ENCODE measurements at regions not wholly inside any gene's neighbourhood (a gene's known extent, or its start where the extent isn't known, plus 50 kb on each side); places are given as distances from the start of the nearest gene placed in this dataset.

DNA sequence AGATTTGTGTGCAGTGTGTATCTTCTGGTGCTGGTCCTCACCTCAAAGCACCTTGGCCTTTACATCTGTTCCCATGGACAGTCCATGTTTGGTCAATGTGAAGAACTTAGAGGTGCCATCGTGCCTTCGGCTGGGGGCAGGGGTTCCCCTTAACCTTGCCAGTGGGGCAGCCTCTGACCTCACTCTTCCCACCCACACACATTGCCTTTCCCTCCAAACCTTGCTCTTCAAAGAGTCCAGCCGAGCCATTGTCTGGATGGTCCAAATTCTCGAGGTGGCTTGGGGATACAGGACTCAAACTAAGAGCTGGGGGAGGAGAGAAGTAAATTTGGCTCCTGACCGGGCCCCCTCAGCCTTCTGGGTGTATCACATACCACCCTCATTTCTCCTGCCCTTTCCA is 76.2 kb upstream of the HABP2 start:
- no peak for TF ChIP-seq POLR2A (IDR thresholded peaks at IDR 0.05)
- TF ChIP-seq, protein P1, sequence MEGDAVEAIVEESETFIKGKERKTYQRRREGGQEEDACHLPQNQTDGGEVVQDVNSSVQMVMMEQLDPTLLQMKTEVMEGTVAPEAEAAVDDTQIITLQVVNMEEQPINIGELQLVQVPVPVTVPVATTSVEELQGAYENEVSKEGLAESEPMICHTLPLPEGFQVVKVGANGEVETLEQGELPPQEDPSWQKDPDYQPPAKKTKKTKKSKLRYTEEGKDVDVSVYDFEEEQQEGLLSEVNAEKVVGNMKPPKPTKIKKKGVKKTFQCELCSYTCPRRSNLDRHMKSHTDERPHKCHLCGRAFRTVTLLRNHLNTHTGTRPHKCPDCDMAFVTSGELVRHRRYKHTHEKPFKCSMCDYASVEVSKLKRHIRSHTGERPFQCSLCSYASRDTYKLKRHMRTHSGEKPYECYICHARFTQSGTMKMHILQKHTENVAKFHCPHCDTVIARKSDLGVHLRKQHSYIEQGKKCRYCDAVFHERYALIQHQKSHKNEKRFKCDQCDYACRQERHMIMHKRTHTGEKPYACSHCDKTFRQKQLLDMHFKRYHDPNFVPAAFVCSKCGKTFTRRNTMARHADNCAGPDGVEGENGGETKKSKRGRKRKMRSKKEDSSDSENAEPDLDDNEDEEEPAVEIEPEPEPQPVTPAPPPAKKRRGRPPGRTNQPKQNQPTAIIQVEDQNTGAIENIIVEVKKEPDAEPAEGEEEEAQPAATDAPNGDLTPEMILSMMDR (IDR thresholded peaks at IDR 0.05), result no peak
